HG02588 (cell line): ENCODE measurements at regions not wholly inside any gene's neighbourhood (a gene's known extent, or its start where the extent isn't known, plus 50 kb on each side); places are given as distances from the start of the nearest gene placed in this dataset.

Experiments used
- ATAC-seq: cut with Tn5 transposase; IDR thresholded peaks from one replicate; pipeline ENCODE4 v1.9.1; 2021; ENCODE audit warnings: mild to moderate bottlenecking, moderate library complexity; ENCODE audit not compliant: unreplicated experiment

DNA sequence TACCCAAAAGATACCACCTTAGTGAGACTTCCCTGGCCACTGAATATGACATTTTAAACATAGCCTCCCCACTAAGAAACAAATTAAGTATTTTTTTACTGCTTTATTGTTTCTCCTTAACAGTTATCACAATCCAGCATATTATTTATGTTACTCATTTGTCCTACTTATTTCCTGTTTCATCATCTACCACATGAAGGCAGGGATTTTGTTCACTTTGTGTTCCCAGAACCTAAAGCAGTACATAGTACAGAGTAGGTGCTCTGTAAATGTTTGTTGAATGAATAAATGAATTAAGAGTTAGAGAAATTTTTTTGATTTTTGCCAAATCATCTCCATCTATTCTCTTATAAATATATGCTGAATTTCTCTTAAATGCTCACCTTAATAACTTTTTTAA, 318.4 kb upstream of the GIMD1 start:
- ATAC-seq: no peak

DNA sequence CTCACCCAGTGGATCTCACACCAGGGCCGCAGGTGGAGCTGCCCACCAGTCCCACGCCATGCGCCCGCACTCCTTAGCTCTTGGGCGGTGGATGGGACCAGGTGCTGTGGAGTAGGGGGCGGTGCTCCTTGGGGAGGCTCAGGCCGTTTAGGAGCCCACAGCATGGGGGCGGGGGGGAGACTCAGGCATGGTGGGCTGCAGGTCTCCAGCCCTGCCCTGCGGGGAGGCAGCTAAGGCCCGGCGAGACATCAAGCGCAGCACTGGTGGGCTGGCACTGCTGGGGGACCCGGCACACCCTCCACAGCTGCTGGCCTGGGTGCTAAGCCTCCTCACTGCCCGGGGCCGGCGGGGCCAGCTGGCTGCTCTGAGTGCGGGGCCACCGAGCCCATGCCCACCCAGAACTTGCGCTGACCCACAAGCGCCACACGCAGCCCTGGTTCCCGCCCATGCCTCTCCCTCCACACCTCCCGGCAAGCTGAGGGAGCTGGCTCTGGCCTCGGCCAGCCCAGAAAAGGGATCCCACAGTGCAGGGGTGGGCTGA, 312.9 kb upstream of the GIMD1 start:
- no peak for ATAC-seq

DNA sequence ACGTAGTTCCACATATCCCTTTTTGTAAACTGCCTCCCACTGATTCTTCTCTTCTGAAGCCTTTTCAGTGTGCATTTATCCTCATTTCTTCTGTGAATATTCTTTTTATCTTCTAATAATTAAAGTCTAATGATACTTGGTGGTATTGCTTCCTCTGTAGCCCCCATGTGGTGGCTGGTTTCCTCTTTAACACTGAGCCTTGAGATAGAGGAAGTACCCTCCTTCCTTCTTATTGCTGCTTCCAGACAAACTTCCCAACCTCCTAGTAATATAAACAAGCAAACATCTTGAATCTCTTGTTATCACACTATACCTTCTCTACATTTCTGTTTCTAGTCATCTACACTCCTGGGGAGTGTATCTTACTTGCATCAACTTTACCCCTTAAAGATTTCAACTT, 310.5 kb upstream of the GIMD1 start:
- ATAC-seq: no peak

DNA sequence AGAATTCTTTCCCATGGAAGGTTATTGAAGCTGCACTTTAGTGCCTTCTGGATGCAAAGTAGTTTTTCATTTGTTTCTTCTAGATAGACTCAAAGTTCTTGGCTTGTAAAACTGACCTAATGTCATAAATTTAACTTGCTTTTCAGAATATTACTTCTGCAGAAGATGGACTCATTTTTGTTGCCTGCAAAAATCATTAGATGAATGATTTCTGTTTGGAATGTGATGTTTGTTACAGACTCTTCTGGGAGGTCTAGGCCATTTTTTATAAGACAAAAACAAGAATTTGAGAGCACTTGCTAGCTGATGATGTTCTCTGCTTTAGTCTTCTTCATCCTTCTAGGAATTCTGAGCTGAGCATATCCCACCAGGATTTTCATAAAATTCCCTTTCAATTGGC, 308.6 kb upstream of the GIMD1 start:
- ATAC-seq: no peak

DNA sequence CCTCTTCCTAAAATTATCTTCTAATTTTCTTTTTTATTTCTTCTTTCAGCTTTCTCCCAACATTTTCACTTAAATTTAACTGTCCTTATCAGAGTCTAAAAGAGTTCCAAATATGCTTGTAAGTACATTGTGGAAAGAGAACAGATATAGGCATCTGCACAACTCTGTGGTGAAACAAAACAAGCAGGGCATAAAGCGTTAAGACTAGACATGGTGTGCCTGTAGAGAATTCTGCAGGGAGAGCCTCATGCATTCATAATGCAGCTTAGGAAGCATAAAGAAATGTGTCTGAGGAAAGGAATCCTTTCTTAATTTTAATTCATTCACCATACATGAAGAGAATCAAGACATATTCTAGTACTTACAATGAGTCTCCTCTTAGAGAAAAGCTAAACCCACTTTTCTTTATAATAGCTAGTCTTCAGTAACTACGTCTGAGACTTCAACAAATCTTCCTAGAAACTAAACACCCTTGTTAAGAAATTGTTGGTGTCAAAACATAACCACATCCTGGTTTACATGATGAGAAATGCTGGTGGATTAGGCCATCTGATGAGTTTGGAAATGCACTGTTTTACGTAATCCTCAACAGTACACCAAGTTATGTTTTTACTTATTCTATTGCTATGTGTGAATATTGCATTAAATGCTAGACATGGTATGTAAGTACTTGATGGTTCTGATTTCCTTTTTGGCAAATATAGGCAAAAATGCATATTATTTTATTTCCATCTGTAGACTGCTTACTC, 307.8 kb upstream of the GIMD1 start:
- ATAC-seq: no peak

DNA sequence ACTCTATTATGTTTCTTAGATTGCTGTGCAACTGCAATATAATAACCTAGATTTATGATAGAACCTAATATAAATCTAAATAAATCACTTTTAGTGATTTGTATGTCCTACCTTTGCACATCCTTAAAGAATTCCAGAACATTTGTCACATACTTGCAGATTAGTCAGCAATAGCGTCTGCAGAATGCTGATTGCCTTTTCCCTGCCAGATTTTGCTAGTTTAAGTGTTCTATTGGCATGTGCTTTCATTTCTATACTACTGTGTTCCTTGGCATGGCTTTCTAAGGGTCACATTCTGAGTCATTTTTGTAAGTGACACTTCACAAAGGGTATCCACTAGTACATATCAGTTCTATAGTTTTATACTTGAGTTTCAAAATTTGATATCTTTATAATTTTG, 303.1 kb upstream of the GIMD1 start:
- no peak for ATAC-seq

DNA sequence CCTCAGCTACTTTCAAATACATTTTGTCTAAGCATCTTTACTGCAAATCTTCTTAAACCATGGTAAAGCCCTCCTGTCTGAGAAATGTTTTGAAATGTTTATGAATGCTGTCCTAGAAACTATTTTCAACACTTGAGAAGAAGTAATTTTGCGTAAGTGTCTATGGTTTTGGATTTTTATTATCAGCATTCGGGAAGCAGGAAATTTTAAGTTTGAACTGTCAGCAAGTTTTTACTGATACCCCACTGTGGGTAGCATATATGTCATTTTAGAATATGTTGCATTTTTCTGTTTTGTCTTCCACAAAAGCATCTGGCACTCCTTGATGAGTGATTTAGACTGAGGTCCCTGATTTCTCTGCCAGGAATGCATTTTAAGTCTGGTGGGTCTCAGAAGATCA, 302.4 kb upstream of the GIMD1 start:
- no peak for ATAC-seq

DNA sequence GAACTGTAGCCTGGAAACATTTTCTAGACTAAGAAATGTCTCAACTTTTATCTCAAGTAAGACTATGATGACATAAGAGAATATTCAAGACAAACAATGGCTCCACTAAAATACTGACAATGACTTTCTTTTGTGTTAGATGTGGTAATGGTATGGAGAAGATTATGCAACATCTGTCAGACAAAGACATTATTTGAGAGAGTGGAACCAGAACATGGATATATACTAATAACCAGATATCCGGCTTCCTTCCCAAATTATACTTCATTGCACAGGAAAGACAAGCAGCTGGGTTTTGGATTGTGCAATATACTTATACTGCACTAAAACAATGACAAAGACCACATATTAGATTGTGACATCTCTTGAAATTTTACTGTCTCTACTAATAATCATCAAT, 290.8 kb upstream of the GIMD1 start:
- ATAC-seq: no peak

DNA sequence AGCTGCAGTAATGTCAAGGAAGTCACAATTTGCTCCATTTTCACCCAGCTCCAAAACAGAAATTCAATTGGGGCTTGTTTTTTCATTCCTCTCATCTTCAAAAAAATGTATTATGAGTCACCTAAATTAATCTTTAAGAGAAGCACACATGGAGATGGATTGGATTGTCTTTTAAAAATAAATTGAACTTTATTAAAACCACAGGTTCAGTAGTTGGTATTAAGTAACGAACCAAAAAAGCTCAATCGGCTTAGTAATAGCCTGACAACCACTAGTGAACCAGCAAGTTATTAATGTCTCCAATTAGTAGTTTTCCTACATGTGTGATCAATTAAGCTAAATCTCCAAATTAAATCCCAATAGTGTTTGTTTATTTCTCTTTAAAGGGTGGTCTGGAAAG, 283.5 kb upstream of the GIMD1 start:
- ATAC-seq: no peak

DNA sequence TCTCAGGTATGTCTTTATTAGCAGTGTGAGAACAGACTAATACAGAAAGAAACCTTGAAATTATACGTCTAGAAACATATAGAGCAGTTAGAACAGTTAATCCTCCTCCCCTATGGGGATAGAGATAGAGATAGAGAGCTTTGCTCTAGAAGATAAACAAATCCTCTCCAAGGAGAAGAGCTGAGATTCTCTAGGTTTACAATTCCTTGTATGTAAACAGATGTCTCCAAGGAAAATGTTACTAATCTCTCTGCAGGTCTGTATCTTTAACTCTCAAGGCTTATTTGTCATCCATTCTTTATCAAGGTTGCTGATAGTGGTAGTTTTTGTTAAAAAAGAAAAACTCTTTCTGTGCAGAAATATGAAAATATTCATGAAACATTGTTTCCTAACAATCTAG, 282.1 kb upstream of the GIMD1 start:
- ATAC-seq: no peak

DNA sequence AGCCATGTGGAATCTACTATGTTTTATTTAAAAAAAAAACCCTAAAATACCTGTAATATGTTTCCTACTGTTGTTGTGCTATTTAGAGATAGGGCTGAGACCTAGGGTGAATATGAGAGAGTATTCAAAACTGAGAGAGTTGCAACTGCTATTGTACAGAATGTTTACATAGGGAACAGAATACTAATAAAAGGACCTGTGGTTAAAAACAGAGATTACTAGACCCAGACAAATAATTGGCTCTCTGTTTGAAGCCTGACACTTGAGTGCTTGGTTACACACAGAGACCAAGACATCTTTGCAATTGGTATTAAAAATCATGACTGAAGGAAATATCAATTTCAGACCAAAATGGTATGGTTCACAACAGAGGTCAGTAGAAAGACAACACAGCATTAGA, 278.9 kb upstream of the GIMD1 start:
- ATAC-seq: no peak

DNA sequence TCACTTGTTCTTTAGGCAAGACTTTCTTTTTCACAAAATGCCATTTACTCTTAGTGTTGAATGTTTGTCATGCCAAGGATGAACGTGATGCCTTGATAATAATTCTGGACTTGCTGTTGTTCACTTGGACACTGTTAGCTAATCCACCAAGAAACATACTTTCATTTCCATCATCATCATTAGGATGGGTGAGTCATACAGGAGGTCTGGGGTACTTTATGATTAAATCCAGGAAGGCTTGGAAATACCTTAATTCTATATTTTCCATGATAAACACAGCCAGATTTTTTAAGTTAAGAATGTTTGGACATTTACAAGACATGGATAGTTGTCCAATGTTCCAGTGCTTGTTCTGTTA, 260.7 kb upstream of the GIMD1 start:
- no peak for ATAC-seq

DNA sequence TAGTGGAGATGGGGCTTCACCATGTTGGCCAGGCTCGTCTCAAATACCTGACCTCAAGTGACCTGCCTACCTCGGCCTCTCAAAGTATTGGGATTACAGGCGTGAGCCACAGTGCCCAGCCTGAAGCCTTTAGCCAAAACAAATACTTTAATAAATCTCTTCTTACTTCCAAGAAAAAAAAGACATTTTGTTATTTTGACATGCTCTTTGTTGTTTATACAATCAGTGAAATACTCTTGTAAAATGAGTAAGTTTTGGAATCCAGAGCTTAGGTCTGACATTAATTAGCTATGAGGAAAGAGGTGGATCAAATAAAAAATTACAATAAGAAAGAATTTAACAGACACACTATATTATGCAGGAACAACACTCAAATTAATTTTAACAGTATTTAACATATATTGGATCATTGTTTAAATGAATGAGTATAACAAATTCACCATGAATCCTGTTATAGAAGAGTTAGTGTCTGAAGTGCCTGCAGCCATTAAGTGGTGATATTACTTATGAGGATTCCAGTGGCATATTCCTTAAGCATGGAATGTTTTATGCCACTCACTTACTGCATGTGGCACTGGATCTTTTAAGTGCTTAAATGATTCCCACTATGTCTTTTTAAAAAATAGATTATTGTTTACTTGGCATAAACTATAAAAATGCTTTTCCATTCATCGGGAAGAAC, 260.1 kb upstream of the GIMD1 start:
- ATAC-seq: no peak

DNA sequence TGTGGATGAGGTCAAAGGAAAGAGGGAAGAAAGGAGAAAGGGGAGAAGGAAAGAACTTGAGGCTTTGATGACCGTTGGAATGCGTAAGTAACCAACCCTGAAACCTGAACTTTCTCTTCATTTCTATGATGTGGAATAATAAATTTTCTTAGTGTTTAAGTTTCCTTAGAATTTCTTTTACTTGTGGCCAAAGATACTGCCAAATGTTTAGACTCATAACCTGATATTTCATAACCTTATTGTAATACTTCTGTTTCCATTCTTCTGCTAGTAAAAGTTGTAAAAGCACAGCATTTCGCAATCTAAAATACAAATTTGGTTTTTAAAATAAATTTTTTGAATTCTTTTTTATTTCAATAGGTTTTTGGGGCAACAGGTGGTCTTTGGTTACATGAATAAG, 258.5 kb upstream of the GIMD1 start:
- no peak for ATAC-seq

DNA sequence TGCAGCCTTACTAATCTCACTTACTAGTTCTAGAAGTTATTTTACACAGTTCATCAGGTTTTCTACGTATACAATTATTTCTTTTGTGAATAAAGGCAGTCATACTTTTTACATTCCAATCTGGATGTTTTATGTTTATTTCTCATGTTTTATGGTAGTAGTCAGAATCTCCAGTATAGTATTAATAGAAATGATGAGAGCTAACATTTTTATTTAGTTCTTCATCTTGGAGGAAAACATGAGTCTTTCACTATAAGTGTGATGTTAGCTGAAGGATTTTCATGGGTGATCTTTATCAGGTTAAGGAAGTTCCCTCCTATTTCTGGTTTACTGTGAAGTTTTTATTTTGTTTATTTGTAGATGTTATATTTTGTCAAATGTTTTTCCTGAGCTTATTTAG, 256.1 kb upstream of the GIMD1 start:
- no peak for ATAC-seq

DNA sequence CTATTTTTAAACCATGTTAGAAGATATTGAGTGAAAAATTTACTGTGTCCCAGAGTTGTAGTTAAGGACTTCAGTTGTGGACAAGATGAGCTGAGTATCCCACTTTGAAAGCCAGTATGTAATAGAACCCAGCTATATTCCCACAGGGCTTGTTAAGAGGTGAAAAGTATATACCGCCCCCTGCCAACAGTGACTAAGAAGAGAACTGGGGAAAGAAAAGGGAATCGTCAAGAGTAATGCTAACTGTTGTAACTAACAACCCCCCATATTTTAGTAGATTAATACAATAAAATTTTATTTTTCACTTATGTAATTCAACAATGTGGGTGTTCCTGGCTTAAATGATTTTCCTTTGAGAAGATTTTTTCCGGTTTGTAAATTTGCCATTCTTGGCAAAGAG, 250.4 kb upstream of the GIMD1 start:
- no peak for ATAC-seq

DNA sequence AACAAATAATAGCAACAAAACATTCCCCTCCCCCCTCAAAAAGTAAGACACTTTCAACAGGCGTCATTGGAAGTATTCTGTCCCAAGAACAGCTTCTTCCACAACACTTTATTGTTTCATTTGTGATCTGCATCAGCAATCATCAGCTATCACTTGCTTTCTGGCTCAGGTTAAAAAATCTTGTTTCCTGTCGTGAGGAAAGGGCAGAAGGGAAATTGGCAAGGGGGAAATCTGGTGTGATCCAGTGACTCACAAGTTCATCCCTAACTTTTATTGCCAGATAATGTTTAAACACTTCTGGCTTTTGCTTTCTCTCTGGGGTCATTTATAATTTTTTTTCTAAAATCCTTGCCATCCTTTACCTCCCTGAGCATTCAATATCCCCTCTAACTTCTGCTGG, 247.4 kb upstream of the GIMD1 start:
- ATAC-seq: no peak

DNA sequence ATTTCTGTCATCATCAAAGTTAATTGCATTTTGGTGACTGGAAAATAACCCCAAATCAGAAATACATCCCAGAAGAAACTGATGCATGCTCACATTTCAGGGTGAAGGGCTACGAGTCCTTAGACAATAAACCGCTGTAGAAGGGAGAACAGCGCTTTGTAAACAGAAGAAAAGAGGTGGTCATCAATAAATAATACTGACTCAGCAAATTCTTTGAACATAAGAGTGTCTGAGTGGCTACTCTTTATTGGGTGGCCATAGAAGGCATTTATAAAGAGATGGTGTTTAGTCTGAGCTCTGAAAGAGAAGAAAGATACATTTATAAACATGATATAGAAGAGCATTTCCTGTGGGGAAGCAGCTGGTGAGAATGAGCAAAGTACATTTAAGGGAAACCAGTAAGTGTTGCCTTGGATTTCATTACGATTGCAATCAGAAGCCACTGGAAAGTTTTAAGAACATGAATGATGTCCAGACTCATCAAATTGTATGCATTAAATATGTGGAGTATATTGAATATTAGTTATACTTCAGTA, 246.9 kb upstream of the GIMD1 start:
- ATAC-seq: no peak

DNA sequence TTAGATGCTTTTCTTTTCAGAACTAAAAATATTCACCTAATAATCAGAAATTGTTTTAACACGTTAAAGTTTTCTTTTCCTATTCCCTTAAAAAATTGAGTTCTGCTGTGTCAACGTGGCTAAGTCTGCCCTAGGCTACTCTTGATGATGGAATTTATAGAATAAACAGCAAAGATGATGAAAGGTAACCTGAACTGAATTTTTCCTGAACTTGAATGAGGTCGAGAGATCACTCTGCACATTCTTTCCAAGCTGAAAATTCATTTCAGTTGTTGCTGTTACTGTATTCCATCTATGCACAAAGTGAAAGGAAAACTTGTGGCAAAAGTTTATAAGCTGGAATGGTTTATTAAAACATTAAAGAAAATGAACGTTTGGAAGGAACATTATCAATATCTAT, 245.9 kb upstream of the GIMD1 start:
- no peak for ATAC-seq

DNA sequence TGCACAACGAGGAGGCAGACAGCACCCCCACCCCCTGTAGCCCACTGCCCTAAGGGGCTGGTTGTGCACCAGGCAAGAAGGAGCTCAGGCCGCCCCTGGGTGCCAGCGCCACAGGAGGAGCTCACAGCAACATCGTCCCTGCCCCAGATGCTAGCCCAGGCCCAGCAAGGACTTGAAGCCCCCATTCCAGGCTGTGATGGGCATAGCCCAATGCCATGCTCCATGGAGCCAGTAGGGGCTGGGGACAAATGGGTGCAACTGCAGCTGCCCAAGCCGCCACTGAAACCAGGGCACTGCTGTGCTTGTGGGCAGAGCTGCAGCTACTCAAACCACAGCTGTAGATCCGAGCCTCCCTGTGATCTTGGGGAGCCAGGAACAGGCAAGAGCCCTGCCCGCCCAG, 241.3 kb upstream of the GIMD1 start:
- no peak for ATAC-seq

DNA sequence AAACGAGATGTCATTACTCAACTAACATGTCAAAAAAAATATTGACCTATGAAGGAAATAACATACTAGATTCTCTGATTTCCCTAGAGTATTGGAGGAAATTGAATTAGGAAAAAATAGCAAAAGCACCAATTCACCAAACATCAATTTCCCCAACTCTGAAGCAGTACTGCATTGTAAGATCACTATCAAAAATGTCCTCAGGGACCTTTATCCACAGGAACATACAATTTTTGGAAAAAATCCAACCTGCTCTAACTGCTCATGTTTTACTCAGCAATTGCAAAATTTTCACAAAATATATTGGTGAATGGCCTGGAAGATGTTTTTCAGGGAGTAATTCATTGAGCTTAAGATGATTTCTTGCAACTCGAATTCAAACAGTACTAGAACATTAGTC, 239.0 kb upstream of the GIMD1 start:
- no peak for ATAC-seq

DNA sequence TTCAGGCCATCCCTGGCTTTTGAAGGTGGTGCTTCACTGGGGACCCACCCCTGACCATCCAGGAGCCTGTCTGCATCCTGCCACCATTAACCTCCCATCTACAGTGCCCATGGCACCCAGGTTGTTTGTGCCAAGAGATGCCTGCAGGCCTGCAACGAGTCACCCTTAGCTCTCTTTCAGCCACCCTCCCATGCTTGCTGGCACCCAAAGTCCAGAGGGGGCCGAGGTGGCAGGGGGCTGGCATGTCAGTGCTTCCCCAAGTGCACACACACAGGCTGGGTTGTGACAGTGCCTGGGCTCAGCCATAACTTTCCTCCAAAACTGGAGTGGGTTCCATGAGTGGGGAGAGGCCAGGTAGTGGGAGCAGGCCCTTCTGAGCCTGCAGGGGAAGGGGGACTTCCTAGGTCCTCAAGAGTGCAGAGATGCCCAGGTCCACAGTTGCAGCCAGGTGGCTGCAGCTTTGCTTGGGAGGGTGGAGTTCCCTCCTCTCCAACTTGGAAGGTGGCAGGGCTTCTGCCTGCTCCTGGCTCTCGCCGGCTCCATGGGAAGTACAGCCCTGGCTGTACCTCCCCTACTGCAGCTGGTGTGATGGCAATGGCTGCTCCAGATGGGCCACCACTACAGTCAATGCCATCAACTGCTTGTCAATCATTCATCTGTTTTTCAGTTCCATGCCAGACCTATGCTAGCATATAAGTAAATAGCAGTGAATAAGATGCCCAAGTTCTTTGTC, 235.9 kb upstream of the GIMD1 start:
- ATAC-seq: no peak
